CD4-positive, alpha-beta T cell (primary cell): ENCODE measurements at regions not wholly inside any gene's neighbourhood (a gene's known extent, or its start where the extent isn't known, plus 50 kb on each side); places are given as distances from the start of the nearest gene placed in this dataset.

ENCODE experiments used
- ATAC-seq: fragments of 200-7000 bp; cut with Tn5 transposase; one replicate; pipeline ENCODE4 v1.10.0; 2022; ENCODE audit warnings: mild to moderate bottlenecking; ENCODE audit not compliant: poor library complexity
- CTCF ChIA-PET: fragments of 350-600 bp; sonication (Branson Sonifier 250); formaldehyde crosslinking; loops from one replicate; lab custom pipeline; 2021; ENCODE audit warnings: antibody characterized with exemption, inconsistent platforms; lab: Charles Lee
- POLR2A ChIA-PET: fragments of 350-600 bp; sonication (Branson Sonifier 250); formaldehyde crosslinking; loops from one replicate; lab custom pipeline; 2021; ENCODE audit warnings: antibody characterized with exemption, inconsistent platforms; lab: Charles Lee
- DNase-seq, 14 experiments: peaks; one replicate each; pipeline ENCODE4 v3.0.0-alpha.2; 2013 to 2020; ENCODE audit warnings: mixed read lengths in 2 of 14
- H3K27ac ChIP-seq, 2 donors: one replicate each; pipeline versions ENCODE4 v1.5.1 to v1.7.0; 2013; ENCODE audit warnings: low read length in 2 of 2, low read depth in 1 of 2, mild to moderate bottlenecking in 1 of 2
- H3K27me3 ChIP-seq, 2 experiments: 1 replicate in 1 of 2; 2 replicates in 1 of 2; pipeline versions ENCODE4 v1.6.1 to v1.7.0; 2013; ENCODE audit warnings: low read length in 2 of 2, control low read depth in 1 of 2, mild to moderate bottlenecking in 1 of 2, moderate library complexity in 1 of 2; ENCODE audit not compliant: insufficient read depth in 2 of 2, control insufficient read depth in 1 of 2
- H3K36me3 ChIP-seq: one replicate; pipeline ENCODE4 v1.6.1; 2013; ENCODE audit warnings: low read length, control low read depth; ENCODE audit not compliant: insufficient read depth
- H3K4me1 ChIP-seq: one replicate; pipeline ENCODE4 v1.6.1; 2013; ENCODE audit warnings: low read length, control low read depth; ENCODE audit not compliant: insufficient read depth
- H3K4me3 ChIP-seq: one replicate; pipeline ENCODE4 v1.5.1; 2013; ENCODE audit warnings: mild to moderate bottlenecking, low read length, moderate library complexity
- H3K9me3 ChIP-seq, 2 experiments: 1 replicate in 1 of 2; 2 replicates in 1 of 2; pipeline versions ENCODE4 v1.6.1 to v1.7.0; 2013; ENCODE audit warnings: low read length in 2 of 2, mild to moderate bottlenecking in 2 of 2, control low read depth in 1 of 2, moderate library complexity in 1 of 2; ENCODE audit not compliant: control insufficient read depth in 1 of 2, insufficient read depth in 1 of 2
- H3K27ac Mint-ChIP-seq: one replicate; pipeline ENCODE4 v1.8.0; 2020; ENCODE audit warnings: mixed read lengths
- H3K27me3 Mint-ChIP-seq: one replicate; pipeline ENCODE4 v1.8.0; 2021; ENCODE audit warnings: mixed read lengths
- H3K36me3 Mint-ChIP-seq: one replicate; pipeline ENCODE4 v1.8.0; 2021; ENCODE audit warnings: low read depth, mixed read lengths
- H3K4me1 Mint-ChIP-seq: one replicate; pipeline ENCODE4 v1.8.0; 2021; ENCODE audit warnings: low read depth, mixed read lengths
- H3K4me3 Mint-ChIP-seq: one replicate; pipeline ENCODE4 v1.8.0; 2020; ENCODE audit warnings: mild to moderate bottlenecking, mixed read lengths
- H3K9me3 Mint-ChIP-seq: one replicate; pipeline ENCODE4 v1.8.0; 2020; ENCODE audit warnings: mixed read lengths
- intact Hi-C, 2 experiments: fragments of 100-400 bp; cut with DNase I in 1 of 2; cut with micrococcal nuclease in 1 of 2; formaldehyde crosslinking; loops; one replicate each; pipeline versions ENCODE4 v1.15.1 to v1.9.0; 2023 to 2025; cut with DNase I, micrococcal nuclease
- TF ChIP-seq, protein P1 (sequence below): fragments of 200-600 bp; IDR thresholded peaks from one replicate; pipeline ENCODE4 v1.8.0; 2022; ENCODE audit warnings: antibody characterized with exemption, mild to moderate bottlenecking

DNA sequence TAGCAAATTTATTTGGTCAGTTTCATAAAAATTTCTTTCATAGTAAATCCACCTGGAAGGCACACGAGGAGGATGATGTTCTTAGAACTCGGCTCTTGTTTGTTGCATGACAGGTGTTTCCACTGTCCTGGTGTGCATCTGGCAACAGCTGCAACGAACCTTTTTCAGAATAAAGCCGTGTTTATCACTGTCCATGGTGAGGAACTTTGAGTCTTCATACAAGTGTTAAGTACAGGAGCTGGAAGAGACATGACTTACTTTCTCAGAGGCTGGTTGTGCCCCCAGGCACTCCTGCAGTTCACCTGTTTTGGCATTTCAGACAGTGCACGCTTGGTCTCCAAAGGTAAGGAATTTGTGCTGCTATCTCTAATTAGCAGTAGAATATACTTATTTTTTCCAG lies 97.1 kb downstream of the ADAMTS1 start:
- H3K9me3 Mint-ChIP-seq = no peaks in the 10 kb centered on the region
- no peak overlapping the region for H3K4me3 Mint-ChIP-seq
- CTCF ChIA-PET = no interaction called here
- H3K36me3 ChIP-seq = no peaks in the 10 kb centered on the region
- H3K27ac ChIP-seq = no peak overlapping the region
- TF ChIP-seq, protein P1, sequence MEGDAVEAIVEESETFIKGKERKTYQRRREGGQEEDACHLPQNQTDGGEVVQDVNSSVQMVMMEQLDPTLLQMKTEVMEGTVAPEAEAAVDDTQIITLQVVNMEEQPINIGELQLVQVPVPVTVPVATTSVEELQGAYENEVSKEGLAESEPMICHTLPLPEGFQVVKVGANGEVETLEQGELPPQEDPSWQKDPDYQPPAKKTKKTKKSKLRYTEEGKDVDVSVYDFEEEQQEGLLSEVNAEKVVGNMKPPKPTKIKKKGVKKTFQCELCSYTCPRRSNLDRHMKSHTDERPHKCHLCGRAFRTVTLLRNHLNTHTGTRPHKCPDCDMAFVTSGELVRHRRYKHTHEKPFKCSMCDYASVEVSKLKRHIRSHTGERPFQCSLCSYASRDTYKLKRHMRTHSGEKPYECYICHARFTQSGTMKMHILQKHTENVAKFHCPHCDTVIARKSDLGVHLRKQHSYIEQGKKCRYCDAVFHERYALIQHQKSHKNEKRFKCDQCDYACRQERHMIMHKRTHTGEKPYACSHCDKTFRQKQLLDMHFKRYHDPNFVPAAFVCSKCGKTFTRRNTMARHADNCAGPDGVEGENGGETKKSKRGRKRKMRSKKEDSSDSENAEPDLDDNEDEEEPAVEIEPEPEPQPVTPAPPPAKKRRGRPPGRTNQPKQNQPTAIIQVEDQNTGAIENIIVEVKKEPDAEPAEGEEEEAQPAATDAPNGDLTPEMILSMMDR = no peak
- intact Hi-C loops = no loop called here
- no peak overlapping the region for H3K27ac Mint-ChIP-seq
- no peaks in the 10 kb centered on the region for H3K4me1 Mint-ChIP-seq
- POLR2A ChIA-PET = no interaction called here
- H3K9me3 ChIP-seq = no peaks in the 10 kb centered on the region
- H3K27me3 Mint-ChIP-seq = peaks cover 7% of the 10 kb centered on the region
- no peak for DNase-seq
- no peak for ATAC-seq
- H3K27me3 ChIP-seq = no peaks in the 10 kb centered on the region
- no peaks in the 10 kb centered on the region for H3K36me3 Mint-ChIP-seq
- H3K4me1 ChIP-seq = no peaks in the 10 kb centered on the region
- H3K4me3 ChIP-seq = no peak overlapping the region

DNA sequence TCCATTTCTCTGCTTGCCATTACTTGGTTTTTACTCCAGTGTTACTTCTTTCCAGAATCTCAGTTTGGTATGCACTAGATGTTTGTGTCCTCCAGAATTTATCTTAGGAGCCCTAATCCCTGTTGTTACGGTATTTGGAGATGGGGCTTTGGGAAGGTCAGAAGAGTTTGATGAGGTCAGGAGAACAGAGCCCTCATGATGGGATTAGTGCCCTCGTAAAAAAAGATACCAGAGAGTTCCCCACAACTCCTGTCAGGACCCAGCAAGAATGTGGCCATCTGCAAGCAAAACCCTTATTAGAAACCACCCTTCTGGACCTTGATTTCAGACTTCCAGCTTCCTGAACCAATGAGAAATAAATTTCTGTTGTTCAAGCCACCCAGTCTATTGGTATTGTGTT lies 98.0 kb downstream of the ADAMTS1 start:
- no peaks in the 10 kb centered on the region for H3K9me3 Mint-ChIP-seq
- H3K36me3 Mint-ChIP-seq = no peaks in the 10 kb centered on the region
- Histone ChIP-seq H3K9me3 (no peaks in the 10 kb centered on the region), H3K36me3 (no peaks in the 10 kb centered on the region), H3K4me1 (no peaks in the 10 kb centered on the region), H3K27ac (no peak overlapping the region), H3K27me3 (no peaks in the 10 kb centered on the region), H3K4me3 (no peak overlapping the region)
- H3K4me3 Mint-ChIP-seq = no peak overlapping the region
- DNase-seq (no peak), ATAC-seq (no peak)
- H3K4me1 Mint-ChIP-seq = no peaks in the 10 kb centered on the region
- ChIA-PET CTCF (no interaction called here), POLR2A (no interaction called here)
- peaks cover 7% of the 10 kb centered on the region for H3K27me3 Mint-ChIP-seq
- H3K27ac Mint-ChIP-seq = no peak overlapping the region
- TF ChIP-seq, protein P1 = no peak
- intact Hi-C loops = no loop called here

DNA sequence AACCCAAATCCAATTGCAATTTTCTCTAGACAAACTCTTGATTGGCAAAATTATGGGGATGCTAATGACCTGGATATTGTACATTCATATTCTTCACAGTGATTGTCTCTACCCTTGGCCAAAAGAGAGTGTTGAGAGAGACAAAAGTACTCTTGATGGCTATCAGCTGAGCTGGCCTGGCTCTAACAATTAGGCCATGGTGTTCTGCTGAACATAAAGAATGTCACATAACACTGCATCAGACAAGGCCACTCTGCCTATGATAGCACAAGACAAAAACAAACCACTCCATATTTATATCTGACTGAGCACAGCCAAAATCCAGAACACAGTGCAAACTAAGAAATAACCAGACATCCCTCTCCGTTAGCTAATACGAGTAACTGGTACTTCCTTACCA lies 101.7 kb downstream of the ADAMTS1 start:
- H3K9me3 Mint-ChIP-seq = no peaks in the 10 kb centered on the region
- DNase-seq = no peak

More for the DNA sequence above, 101.7 kb downstream of the ADAMTS1 start:
- H3K27me3 ChIP-seq = no peaks in the 10 kb centered on the region
- no peak overlapping the region for H3K4me3 Mint-ChIP-seq
- peaks cover 4% of the 10 kb centered on the region for H3K27me3 Mint-ChIP-seq
- POLR2A ChIA-PET = no interaction called here
- no peak overlapping the region for H3K27ac ChIP-seq
- no peaks in the 10 kb centered on the region for H3K36me3 Mint-ChIP-seq
- ATAC-seq = no peak
- H3K9me3 ChIP-seq = no peaks in the 10 kb centered on the region
- no peaks in the 10 kb centered on the region for H3K4me1 ChIP-seq
- intact Hi-C loops = no loop called here
- no peak overlapping the region for H3K27ac Mint-ChIP-seq
- TF ChIP-seq, protein P1 = no peak
- H3K4me1 Mint-ChIP-seq = no peaks in the 10 kb centered on the region
- H3K4me3 ChIP-seq = no peak overlapping the region
- H3K36me3 ChIP-seq = no peaks in the 10 kb centered on the region
- CTCF ChIA-PET = no interaction called here
